ENCODE measurements at regions not wholly inside any gene's neighbourhood (a gene's known extent, or its start where the extent isn't known, plus 50 kb on each side); places are given as distances from the start of the nearest gene placed in this dataset.

DNA sequence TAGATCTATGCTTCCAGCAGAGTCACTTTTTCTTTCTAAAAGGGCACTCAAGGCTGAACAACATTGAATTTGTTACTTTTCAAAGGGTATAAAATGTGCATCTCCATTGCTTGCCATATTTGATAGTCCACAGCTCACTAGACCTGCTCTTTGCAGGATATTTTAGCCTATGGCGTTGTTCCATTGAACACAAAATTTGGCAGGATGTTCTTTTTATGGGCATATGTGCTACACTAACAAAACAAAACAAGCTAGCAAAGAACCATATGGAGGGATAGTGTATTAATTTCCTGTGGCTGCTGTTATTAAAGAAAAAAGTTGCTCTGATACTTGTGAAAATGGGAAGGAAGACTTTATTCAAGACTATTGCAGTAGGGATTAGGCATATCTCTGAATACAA is 828.7 kb downstream of the TYW1 start:
- TF ChIP-seq CTCF (IDR thresholded peaks at IDR 0.05) (no peak), POLR2A (IDR thresholded peaks at IDR 0.05) (no peak)
